ENCODE measurements at regions not wholly inside any gene's neighbourhood (a gene's known extent, or its start where the extent isn't known, plus 50 kb on each side); places are given as distances from the start of the nearest gene placed in this dataset.

GRCh38 chr3:153749070-153749610, 372.1 kb upstream of the ARHGEF26 start:
- ChIA-PET POLR2A (no interaction called here), CTCF (interaction anchor here (0.9 to 1.2 kb wide), 2 partner anchors 17 to 20 kb away, joined by 3 to 4 read pairs; no protein-coding TSS in a partner anchor), RAD21 (ENCODE audit: unreplicated experiment) (no interaction called here), SMC1A (ENCODE audit: uncharacterized antibody, unreplicated experiment) (interaction anchor here (0.8 to 1.0 kb wide), 3 partner anchors 9 to 20 kb away, joined by 3 read pairs; no protein-coding TSS in a partner anchor)
- no peak overlapping the region for H3K27ac ChIP-seq (ENCODE audit: control insufficient read depth, insufficient read depth)
- ATAC-seq (no peak), FAIRE-seq (no peak), DNase-seq (ENCODE audit: low read depth, low spot score) (no peak)
- BruUV-seq (replicated peaks): no TSS peak
- no peak overlapping the region for H3K4me3 ChIP-seq
- in situ Hi-C loops (cut with MboI) (no loop called here), intact Hi-C loops (cut with micrococcal nuclease; ENCODE audit: unreplicated experiment) (no loop called here)
- 22% methylated on average over 1 of the region's 1 CpG for WGBS (ENCODE audit: insufficient coverage, insufficient replicate concordance, low lambda C conversion rate, missing lambda C conversion rate)
- no peaks in the 10 kb centered on the region for H3K9me3 ChIP-seq (replicated peaks; ENCODE audit: control insufficient read depth, insufficient read depth, low read length)
- TF ChIP-seq TARDBP (IDR thresholded peaks at IDR 0.05; ENCODE audit: borderline replicate concordance): no peak
- no peak for TF ChIP-seq SMAD5 (IDR thresholded peaks at IDR 0.05; ENCODE audit: low read depth)
- TF ChIP-seq NFXL1 (IDR thresholded peaks at IDR 0.05; ENCODE audit: borderline replicate concordance): no peak
- TF ChIP-seq IRF4 (IDR thresholded peaks at IDR 0.05; ENCODE audit: low read depth, low read length): no peak
- TF ChIP-seq HDGF (IDR thresholded peaks at IDR 0.05): no peak
- TF ChIP-seq ZBED1 (IDR thresholded peaks at IDR 0.05; ENCODE audit: borderline replicate concordance): no peak
- no peak for TF ChIP-seq IKZF1 (conservative IDR thresholded peaks at IDR 0.05)
- TF ChIP-seq ATF3 (IDR thresholded peaks at IDR 0.05; ENCODE audit: borderline replicate concordance, extremely low read depth, low read depth, low read length): no peak
- no peak for TF ChIP-seq E2F4 (IDR thresholded peaks at IDR 0.05; ENCODE audit: low read depth, low read length)
- TF ChIP-seq MEF2A (IDR thresholded peaks at IDR 0.05; ENCODE audit: insufficient read depth, low read depth, low read length): no peak
- H3K79me2 ChIP-seq (ENCODE audit: control insufficient read depth, insufficient read depth, low read length): no peaks in the 10 kb centered on the region
- H3K27me3 ChIP-seq (replicated peaks in 1 of 2; ENCODE audit: control insufficient read depth in 2 of 2, insufficient read depth in 2 of 2, low read length in 1 of 2): no peaks in the 10 kb centered on the region
- no peaks in the 10 kb centered on the region for H3K4me1 ChIP-seq (ENCODE audit: control insufficient read depth, insufficient read depth, low read length)
- H2AFZ ChIP-seq (ENCODE audit: control insufficient read depth, low read depth, low read length): no peak overlapping the region
- H4K20me1 ChIP-seq (ENCODE audit: control insufficient read depth, insufficient read depth): no peaks in the 10 kb centered on the region
- no peaks in the 10 kb centered on the region for H3K36me3 ChIP-seq (ENCODE audit: control insufficient read depth in 2 of 2, insufficient read depth in 2 of 2, low read length in 1 of 2)
- no peak overlapping the region for H3K9ac ChIP-seq (ENCODE audit: control insufficient read depth, insufficient read depth, low read length)
- no peak overlapping the region for H3K4me2 ChIP-seq (ENCODE audit: control insufficient read depth, insufficient read depth)

All from GM12878 (cell line).